Neuronal stem cell (in vitro differentiated cells): ENCODE measurements at regions not wholly inside any gene's neighbourhood (a gene's known extent, or its start where the extent isn't known, plus 50 kb on each side); places are given as distances from the start of the nearest gene placed in this dataset.
A peak's percentile ranks its signal among the peaks of the same experiment; 100 is the strongest.

Experiments used
- DNase-seq: peaks from one replicate; pipeline ENCODE4 v3.0.0-alpha.2; 2013; ENCODE audit warnings: low spot score
- H2AFZ ChIP-seq: one replicate; pipeline ENCODE4 v1.6.1; 2013; ENCODE audit warnings: mild to moderate bottlenecking, low read length, inconsistent platforms
- H2AK5ac ChIP-seq: 2 replicates; pipeline ENCODE4 v1.6.1; 2013; ENCODE audit warnings: low read depth, mild to moderate bottlenecking, inconsistent platforms, low read length, moderate library complexity, mixed read lengths
- H2BK120ac ChIP-seq: 2 replicates; pipeline ENCODE4 v1.6.1; 2013; ENCODE audit warnings: low read depth, mild to moderate bottlenecking, inconsistent platforms, low read length, moderate library complexity, mixed read lengths
- H2BK12ac ChIP-seq: one replicate; pipeline ENCODE4 v1.6.1; 2013; ENCODE audit warnings: low read length, inconsistent platforms
- H2BK15ac ChIP-seq: 2 replicates; pipeline ENCODE4 v1.6.1; 2013; ENCODE audit warnings: mild to moderate bottlenecking, low read length, inconsistent platforms, mixed read lengths
- H2BK5ac ChIP-seq: one replicate; pipeline ENCODE4 v1.6.1; 2013; ENCODE audit warnings: inconsistent platforms, mild to moderate bottlenecking, low read length, moderate library complexity
- H3K14ac ChIP-seq: one replicate; pipeline ENCODE4 v1.6.1; 2013; ENCODE audit warnings: low read length, inconsistent platforms
- H3K18ac ChIP-seq: 2 replicates; pipeline ENCODE4 v1.6.1; 2013; ENCODE audit warnings: low read length, inconsistent platforms
- H3K23ac ChIP-seq: 2 replicates; pipeline ENCODE4 v1.6.1; 2013; ENCODE audit warnings: low read depth, mild to moderate bottlenecking, mixed read lengths, low read length, inconsistent platforms; ENCODE audit not compliant: poor library complexity
- H3K27ac ChIP-seq: replicated peaks from 3 replicates; pipeline ENCODE4 v1.5.1; 2013; ENCODE audit warnings: low read length, inconsistent platforms
- H3K27me3 ChIP-seq, 3 experiments: 2 replicates each; pipeline ENCODE4 v1.6.1; 2013; ENCODE audit warnings: low read length in 3 of 3, mild to moderate bottlenecking in 2 of 3, inconsistent platforms in 1 of 3, low read depth in 1 of 3, mixed read lengths in 1 of 3, moderate library complexity in 1 of 3; ENCODE audit not compliant: control insufficient read depth in 3 of 3, insufficient read depth in 3 of 3
- H3K36me3 ChIP-seq, 2 donors: replicated peaks in 1 of 2; 2 replicates each; pipeline ENCODE4 v1.6.1; 2013; ENCODE audit warnings: low read length in 2 of 2; ENCODE audit not compliant: control insufficient read depth in 2 of 2, insufficient read depth in 2 of 2
- H3K4ac ChIP-seq: 2 replicates; pipeline ENCODE4 v1.6.1; 2013; ENCODE audit warnings: inconsistent platforms, mild to moderate bottlenecking, low read length, moderate library complexity
- H3K4me1 ChIP-seq, 2 donors: 1 replicate in 1 of 2; 2 replicates in 1 of 2; pipeline ENCODE4 v1.6.1; 2013; ENCODE audit warnings: low read length in 2 of 2, low read depth in 1 of 2; ENCODE audit not compliant: control insufficient read depth in 2 of 2, insufficient read depth in 1 of 2
- H3K4me2 ChIP-seq: one replicate; pipeline ENCODE4 v1.6.1; 2013; ENCODE audit warnings: mild to moderate bottlenecking, low read length, inconsistent platforms; ENCODE audit not compliant: insufficient read depth, poor library complexity, severe bottlenecking
- H3K4me3 ChIP-seq, 2 donors: 2 replicates each; pipeline ENCODE4 v1.5.1; 2013; ENCODE audit warnings: low read length in 2 of 2, mild to moderate bottlenecking in 2 of 2, inconsistent platforms in 1 of 2, moderate library complexity in 1 of 2
- H3K79me1 ChIP-seq: one replicate; pipeline ENCODE4 v1.6.1; 2013; ENCODE audit warnings: low read depth, mild to moderate bottlenecking, inconsistent platforms, low read length, moderate library complexity
- H3K9ac ChIP-seq: one replicate; pipeline ENCODE4 v1.6.1; 2013; ENCODE audit warnings: mild to moderate bottlenecking, low read depth, low read length, inconsistent platforms; ENCODE audit not compliant: poor library complexity
- H3K9me3 ChIP-seq, 2 donors: replicated peaks in 1 of 2; 2 replicates each; pipeline versions ENCODE3 to v1.6.1; 2013; ENCODE audit warnings: low read length in 2 of 2, mild to moderate bottlenecking in 2 of 2, inconsistent platforms in 1 of 2, low read depth in 1 of 2, mixed read lengths in 1 of 2, moderate library complexity in 1 of 2; ENCODE audit not compliant: control insufficient read depth in 2 of 2, insufficient read depth in 1 of 2
- H4K8ac ChIP-seq: one replicate; pipeline ENCODE4 v1.6.1; 2013; ENCODE audit warnings: low read depth, mild to moderate bottlenecking, inconsistent platforms, low read length, moderate library complexity
- H4K91ac ChIP-seq: one replicate; pipeline ENCODE4 v1.6.1; 2013; ENCODE audit warnings: low read length, low read depth, mild to moderate bottlenecking, inconsistent platforms; ENCODE audit not compliant: poor library complexity
- WGBS, 2 donors: extraction: QIAGEN DNeasy Blood & Tissue Kit; methylation state at CpG; one replicate each; pipeline ENCODE4 v1.1.7; 2013; ENCODE audit warnings: missing lambda C conversion rate in 2 of 2, mixed read lengths in 1 of 2; ENCODE audit not compliant: insufficient read length in 2 of 2, insufficient replicate concordance in 1 of 2; ENCODE audit errors: extremely low coverage in 2 of 2; 5-methylcytosine and 5-hydroxymethylcytosine counted together

DNA sequence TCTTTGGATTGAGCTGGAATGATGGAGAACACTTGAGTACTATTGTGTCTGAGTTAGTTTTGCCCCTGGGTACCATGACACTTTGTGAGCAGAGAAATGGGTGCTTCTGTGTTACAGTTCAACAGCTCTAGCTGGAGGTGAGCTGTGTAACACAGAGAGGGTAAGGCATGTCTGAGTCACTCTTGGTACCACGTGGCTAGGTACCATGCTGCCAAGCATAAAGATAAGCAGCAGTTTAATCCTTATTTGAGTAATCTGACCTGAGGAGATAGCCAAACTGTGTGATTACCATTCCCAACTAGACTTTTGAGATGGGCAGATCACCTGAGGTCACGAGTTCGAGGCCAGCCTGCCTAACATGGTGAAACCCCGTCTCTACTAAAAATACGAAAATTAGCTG is 122.0 kb downstream of the OLFM4 start:
- whole genome bisulfite sequencing, 2 donors, result no CpG with 5 or more reads among the region's 5 CpGs
- Histone ChIP-seq H2BK15ac (no peak overlapping the region), H2BK5ac (no peak overlapping the region), H4K8ac (no peak overlapping the region), H3K4me1 (peaks cover 1 to 6% of the 10 kb centered on the region in 2 donors), H3K27ac (no peak overlapping the region), H3K18ac (no peak overlapping the region), H3K9me3 (no peaks in the 10 kb centered on the region), H2AK5ac (no peak overlapping the region), H3K4ac (no peak overlapping the region), H3K27me3 (no peaks in the 10 kb centered on the region), H4K91ac (no peak overlapping the region), H2AFZ (no peak overlapping the region), H3K9ac (no peak overlapping the region), H3K14ac (no peak overlapping the region), H3K23ac (no peak overlapping the region), H3K79me1 (no peaks in the 10 kb centered on the region), H3K4me3 (peak overlapping the region in 1 of 2 donors; percentile 27), H2BK12ac (no peak overlapping the region), H2BK120ac (no peak overlapping the region), H3K36me3 (no peaks in the 10 kb centered on the region), H3K4me2 (no peak overlapping the region)
- DNase-seq, result no peak

DNA sequence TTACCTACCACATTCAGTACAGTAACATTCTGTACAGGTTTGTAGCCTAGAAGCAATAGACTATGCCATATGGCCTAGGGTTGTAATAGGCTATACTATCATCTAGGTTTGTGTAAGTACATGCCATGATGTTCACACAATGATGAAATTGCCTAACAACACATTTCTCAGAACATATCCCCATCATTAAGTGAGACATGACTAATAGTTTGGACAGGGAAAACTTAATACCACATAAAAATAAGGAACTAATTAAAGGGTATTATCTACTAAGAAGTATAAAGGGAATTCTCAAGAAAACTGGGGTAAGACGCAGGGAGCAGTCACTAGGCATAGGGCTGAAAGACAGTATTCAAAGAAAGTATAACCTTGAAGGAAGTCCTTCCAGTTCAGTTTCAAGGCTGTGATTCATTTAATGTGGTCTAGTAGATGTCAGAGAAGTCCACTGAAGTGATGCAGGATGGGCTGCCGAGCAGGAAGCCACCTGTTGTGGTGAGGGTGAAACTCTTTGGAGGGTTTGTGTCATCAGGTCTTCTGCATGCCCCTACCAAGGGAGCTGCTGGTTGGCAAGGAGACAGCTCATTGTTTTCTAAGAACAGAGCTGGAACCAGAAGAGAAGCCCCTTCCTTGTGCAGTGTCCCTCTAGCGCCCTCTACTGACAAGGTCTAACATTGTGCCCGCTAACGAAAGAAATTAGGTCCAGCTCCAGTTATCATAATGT is 122.9 kb downstream of the OLFM4 start:
- no peak overlapping the region for H3K4me3 ChIP-seq

DNA sequence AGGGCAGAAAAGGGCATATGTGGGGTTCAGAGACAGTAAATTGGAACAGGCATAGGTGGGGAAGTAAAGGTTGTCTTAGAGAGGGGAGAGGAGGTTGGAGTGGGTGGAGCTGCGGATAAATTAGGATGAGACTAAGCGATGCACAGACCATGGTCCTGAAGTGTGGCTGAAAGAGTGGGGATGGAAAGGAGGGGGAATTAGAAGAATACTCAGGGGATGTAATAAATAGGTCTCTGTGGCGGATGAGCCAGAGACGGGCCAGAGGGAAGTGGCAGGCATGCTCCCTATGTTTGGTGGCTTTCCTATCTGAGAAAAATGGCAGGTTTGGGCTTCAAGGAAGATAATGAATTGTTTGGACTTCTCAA is 123.4 kb downstream of the OLFM4 start:
- H4K91ac ChIP-seq, result no peak overlapping the region
- no peak overlapping the region for H2AK5ac ChIP-seq
- peaks cover 1 to 6% of the 10 kb centered on the region in 2 donors for H3K4me1 ChIP-seq
- H4K8ac ChIP-seq, result no peak overlapping the region
- WGBS, 2 donors, result no CpG with 5 or more reads among the region's 4 CpGs
- DNase-seq, result no peak
- no peak overlapping the region for H3K18ac ChIP-seq
- no peaks in the 10 kb centered on the region for H3K27me3 ChIP-seq
- peaks cover 4 to 5% of the 10 kb centered on the region in 2 donors for H3K9me3 ChIP-seq
- H2BK12ac ChIP-seq, result no peak overlapping the region
- H3K4ac ChIP-seq, result no peak overlapping the region
- no peak overlapping the region for H2BK120ac ChIP-seq
- no peak overlapping the region for H2BK5ac ChIP-seq
- no peaks in the 10 kb centered on the region for H3K36me3 ChIP-seq
- H3K23ac ChIP-seq, result no peak overlapping the region
- H2BK15ac ChIP-seq, result no peak overlapping the region
- no peak overlapping the region for H3K9ac ChIP-seq
- H3K4me3 ChIP-seq, result no peak overlapping the region
- H3K4me2 ChIP-seq, result no peak overlapping the region
- H3K27ac ChIP-seq, result no peak overlapping the region
- H3K79me1 ChIP-seq, result no peaks in the 10 kb centered on the region
- H2AFZ ChIP-seq, result peak overlapping the region; percentile 62
- no peak overlapping the region for H3K14ac ChIP-seq

More for the DNA sequence above, 122.9 kb downstream of the OLFM4 start:
- Histone ChIP-seq H3K36me3 (no peaks in the 10 kb centered on the region), H2BK5ac (no peak overlapping the region), H2BK15ac (no peak overlapping the region), H3K79me1 (no peaks in the 10 kb centered on the region), H3K18ac (no peak overlapping the region), H4K91ac (no peak overlapping the region), H3K23ac (no peak overlapping the region), H3K9ac (no peak overlapping the region), H2BK120ac (no peak overlapping the region), H3K4me1 (peaks cover 1 to 6% of the 10 kb centered on the region in 2 donors), H3K4ac (no peak overlapping the region), H2BK12ac (no peak overlapping the region), H3K27me3 (no peaks in the 10 kb centered on the region), H3K4me2 (no peak overlapping the region), H3K27ac (no peak overlapping the region), H3K14ac (no peak overlapping the region), H3K9me3 (no peaks in the 10 kb centered on the region), H4K8ac (no peak overlapping the region), H2AK5ac (no peak overlapping the region), H2AFZ (peak overlapping the region; percentile 62)
- WGBS, 2 donors, result no CpG with 5 or more reads among the region's 5 CpGs
- DNase-seq, result peak; percentile 82

DNA sequence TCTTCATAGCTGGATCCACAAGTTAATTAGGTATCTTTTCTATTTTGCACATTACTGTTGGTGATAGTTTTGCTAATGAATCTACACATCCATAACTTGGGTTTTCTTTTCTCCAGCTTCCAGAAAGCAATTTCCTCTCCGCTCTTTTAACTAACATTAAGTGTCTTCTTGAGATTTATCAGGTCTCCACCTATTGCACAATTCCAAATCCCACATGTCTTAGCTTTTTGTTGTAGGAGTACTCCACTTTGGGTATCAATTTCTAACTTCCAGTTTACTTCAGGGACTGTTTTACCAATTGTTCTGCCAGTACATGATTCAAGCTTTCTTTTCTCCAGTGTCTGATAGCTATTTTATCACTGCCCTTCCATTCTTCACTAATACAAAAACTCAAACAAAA is 129.6 kb downstream of the OLFM4 start:
- no peak overlapping the region for H3K4me2 ChIP-seq
- H3K27ac ChIP-seq, result no peak overlapping the region
- no peaks in the 10 kb centered on the region for H3K27me3 ChIP-seq
- no peak overlapping the region for H2AFZ ChIP-seq
- no peak overlapping the region for H3K14ac ChIP-seq
- H3K23ac ChIP-seq, result no peak overlapping the region
- no peak overlapping the region for H2BK120ac ChIP-seq
- H2BK12ac ChIP-seq, result no peak overlapping the region
- H2BK15ac ChIP-seq, result no peak overlapping the region
- H3K9me3 ChIP-seq, result peaks cover 5 to 11% of the 10 kb centered on the region in 2 donors
- H3K4me1 ChIP-seq, result peaks cover 6 to 7% of the 10 kb centered on the region in 2 donors
- no peak overlapping the region for H3K18ac ChIP-seq
- H2AK5ac ChIP-seq, result no peak overlapping the region
- H4K91ac ChIP-seq, result no peak overlapping the region
- WGBS, 2 donors, result no CpG with 5 or more reads among the region's 1 CpG
- DNase-seq, result no peak
- H2BK5ac ChIP-seq, result no peak overlapping the region
- no peak overlapping the region for H3K4me3 ChIP-seq
- H4K8ac ChIP-seq, result no peak overlapping the region
- no peak overlapping the region for H3K4ac ChIP-seq
- no peak overlapping the region for H3K9ac ChIP-seq
- H3K36me3 ChIP-seq, result no peaks in the 10 kb centered on the region
- H3K79me1 ChIP-seq, result no peaks in the 10 kb centered on the region
